ENCODE measurements at regions not wholly inside any gene's neighbourhood (a gene's known extent, or its start where the extent isn't known, plus 50 kb on each side); places are given as distances from the start of the nearest gene placed in this dataset.

- H3K9ac ChIP-seq (ENCODE audit: low read depth in 2 of 2, low read length in 2 of 2) = no peak overlapping the region
- H3K4me3 ChIP-seq = no peak overlapping the region
- intact Hi-C loops (cut with DNase I) = no loop called here
- H3K36me3 ChIP-seq = no peaks in the 10 kb centered on the region
- H3K27ac ChIP-seq = no peak overlapping the region
- TF ChIP-seq CTCF (IDR thresholded peaks at IDR 0.05) = no peak
- no peaks in the 10 kb centered on the region for H3K9me3 ChIP-seq
- H3K4me1 ChIP-seq = no peaks in the 10 kb centered on the region
- no peaks in the 10 kb centered on the region for H3K27me3 ChIP-seq
- DNase-seq = no peak
Observed at GRCh38 chr7:79786187-79786586, 332.7 kb upstream of the MAGI2 start.

DNA sequence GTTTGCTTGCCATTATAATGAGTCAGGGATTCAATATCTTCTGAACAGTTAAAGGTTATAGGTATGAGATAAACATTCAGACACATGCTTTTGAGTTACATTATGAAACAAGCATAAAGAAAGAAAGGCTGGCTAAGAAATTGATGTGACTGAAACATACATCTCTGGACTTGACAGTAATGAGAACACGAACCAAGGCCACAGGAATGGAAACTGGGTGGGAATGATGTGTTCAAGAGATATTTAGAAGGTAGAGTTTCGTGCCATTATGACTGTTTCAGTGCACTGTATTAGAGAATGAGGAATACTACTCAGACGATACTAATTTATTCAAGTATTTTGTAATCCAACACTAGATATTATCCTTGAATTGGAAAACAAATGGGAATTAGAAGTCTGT is 332.1 kb upstream of the MAGI2 start:
- no peaks in the 10 kb centered on the region for H3K4me1 ChIP-seq

GRCh38 chr7:79782906-79783305 is 329.4 kb upstream of the MAGI2 start:
- Histone ChIP-seq H3K9me3 (no peaks in the 10 kb centered on the region), H3K27me3 (no peaks in the 10 kb centered on the region), H3K4me3 (no peak overlapping the region), H3K36me3 (no peaks in the 10 kb centered on the region), H3K27ac (no peak overlapping the region), H3K9ac (ENCODE audit: low read depth in 2 of 2, low read length in 2 of 2) (no peak overlapping the region), H3K4me1 (no peaks in the 10 kb centered on the region)
- no peak for DNase-seq
- intact Hi-C loops (cut with DNase I) = no loop called here
- TF ChIP-seq CTCF (IDR thresholded peaks at IDR 0.05) = no peak

More for the DNA sequence above, 332.1 kb upstream of the MAGI2 start:
- intact Hi-C loops (cut with DNase I) = no loop called here
- DNase-seq = no peak
- no peaks in the 10 kb centered on the region for H3K36me3 ChIP-seq
- H3K9ac ChIP-seq (ENCODE audit: low read depth in 2 of 2, low read length in 2 of 2) = no peak overlapping the region
- H3K9me3 ChIP-seq = no peaks in the 10 kb centered on the region
- no peak overlapping the region for H3K27ac ChIP-seq
- TF ChIP-seq CTCF (IDR thresholded peaks at IDR 0.05) = no peak
- H3K4me3 ChIP-seq = no peak overlapping the region
- H3K27me3 ChIP-seq = no peaks in the 10 kb centered on the region

DNA sequence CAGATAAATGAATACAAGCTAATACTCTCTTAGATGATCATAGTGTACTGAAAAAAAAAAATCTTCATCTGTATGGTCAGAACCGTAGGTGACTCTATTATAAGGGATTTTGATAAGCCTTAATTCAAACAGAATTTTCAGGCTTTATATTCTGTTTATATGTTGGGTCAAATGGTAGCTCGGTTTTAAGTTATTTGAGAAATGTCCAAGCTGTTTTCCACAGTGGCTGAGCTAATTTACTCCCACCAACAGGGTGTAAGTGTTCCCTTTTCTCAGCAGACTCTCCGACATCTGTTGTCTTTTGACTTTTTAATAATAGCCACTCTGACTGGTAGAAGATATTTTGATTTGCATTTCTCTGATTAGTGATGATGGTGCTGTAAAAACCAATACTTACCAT is 328.8 kb upstream of the MAGI2 start:
- Histone ChIP-seq H3K9me3 (no peaks in the 10 kb centered on the region), H3K36me3 (no peaks in the 10 kb centered on the region), H3K4me3 (no peak overlapping the region), H3K4me1 (no peaks in the 10 kb centered on the region), H3K27ac (no peak overlapping the region), H3K27me3 (no peaks in the 10 kb centered on the region), H3K9ac (ENCODE audit: low read depth in 2 of 2, low read length in 2 of 2) (no peak overlapping the region)
- intact Hi-C loops (cut with DNase I) = no loop called here
- DNase-seq = no peak
- no peak for TF ChIP-seq CTCF (IDR thresholded peaks at IDR 0.05)

GRCh38 chr7:79781716-79782115 is 328.2 kb upstream of the MAGI2 start:
- no peaks in the 10 kb centered on the region for H3K27me3 ChIP-seq
- H3K9ac ChIP-seq (ENCODE audit: low read depth in 2 of 2, low read length in 2 of 2) = no peak overlapping the region

More at GRCh38 chr7:79781716-79782115, 328.2 kb upstream of the MAGI2 start:
- no peak for DNase-seq
- Histone ChIP-seq H3K36me3 (no peaks in the 10 kb centered on the region), H3K4me3 (no peak overlapping the region), H3K27ac (no peak overlapping the region), H3K4me1 (no peaks in the 10 kb centered on the region), H3K9me3 (no peaks in the 10 kb centered on the region)
- no peak for TF ChIP-seq CTCF (IDR thresholded peaks at IDR 0.05)
- intact Hi-C loops (cut with DNase I) = no loop called here

Data from colonic mucosa (tissue), 4 donors.